ENCODE measurements at regions not wholly inside any gene's neighbourhood (a gene's known extent, or its start where the extent isn't known, plus 50 kb on each side); places are given as distances from the start of the nearest gene placed in this dataset.

DNA sequence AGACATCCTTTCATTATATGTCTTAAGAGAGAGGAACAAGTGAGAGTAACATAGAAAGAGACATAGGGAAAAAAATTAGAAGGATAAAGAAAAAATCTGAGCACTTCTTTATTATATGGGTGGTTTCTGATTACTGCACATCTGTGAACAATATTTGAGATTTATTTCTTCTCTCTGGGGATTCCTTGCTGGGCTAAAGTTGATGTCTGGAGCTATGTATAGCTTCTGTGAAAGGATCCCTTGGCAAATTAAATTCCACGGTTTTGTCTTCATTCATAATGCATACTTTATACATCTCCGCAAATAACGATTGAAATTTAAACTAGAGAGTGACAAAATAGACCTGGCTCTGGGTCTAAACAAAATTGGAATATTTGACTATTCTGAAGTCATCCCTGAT is 232.2 kb upstream of the CTBP2 start:
- Histone ChIP-seq H2AFZ (ENCODE audit: insufficient read depth, low read length, poor library complexity) (no peak overlapping the region), H3K27ac (ENCODE audit: low read depth, low read length) (no peak overlapping the region), H2AK5ac (ENCODE audit: low read length) (no peak overlapping the region), H3K36me3 (ENCODE audit: control insufficient read depth in 1 of 2, insufficient read depth in 2 of 2, low read length in 2 of 2) (no peaks in the 10 kb centered on the region), H3K4ac (ENCODE audit: low read depth, low read length) (no peak overlapping the region), H3K4me1 (ENCODE audit: control insufficient read depth in 1 of 2, insufficient read depth in 2 of 2, low read length in 2 of 2) (no peaks in the 10 kb centered on the region), H3K23ac (ENCODE audit: low read length) (no peak overlapping the region), H4K8ac (ENCODE audit: low read depth, low read length) (no peak overlapping the region), H3K9ac (ENCODE audit: low read length) (no peak overlapping the region), H3K18ac (ENCODE audit: low read length) (no peak overlapping the region), H3K79me1 (ENCODE audit: low read length) (no peaks in the 10 kb centered on the region), H2BK5ac (ENCODE audit: low read depth, low read length, poor library complexity) (no peak overlapping the region), H3K4me2 (ENCODE audit: low read length) (no peak overlapping the region), H3K27me3 (ENCODE audit: insufficient read depth, low read length) (no peaks in the 10 kb centered on the region), H3K9me3 (ENCODE audit: insufficient read depth, low read depth, low read length) (no peaks in the 10 kb centered on the region), H2BK120ac (ENCODE audit: insufficient read depth, low read length, poor library complexity) (no peak overlapping the region), H3K4me3 (ENCODE audit: low read depth, low read length) (no peak overlapping the region), H3K79me2 (ENCODE audit: control insufficient read depth, insufficient read depth, low read length, poor library complexity) (no peaks in the 10 kb centered on the region), H3K14ac (ENCODE audit: low read length) (no peak overlapping the region), H4K12ac (ENCODE audit: low read depth, low read length) (no peak overlapping the region), H2BK12ac (ENCODE audit: low read length) (no peak overlapping the region), H4K91ac (ENCODE audit: low read depth, low read length) (no peak overlapping the region)
- no peak for DNase-seq
- no CpG with 5 or more reads among the region's 3 CpGs for WGBS (ENCODE audit: extremely low coverage, insufficient coverage, insufficient read length)

DNA sequence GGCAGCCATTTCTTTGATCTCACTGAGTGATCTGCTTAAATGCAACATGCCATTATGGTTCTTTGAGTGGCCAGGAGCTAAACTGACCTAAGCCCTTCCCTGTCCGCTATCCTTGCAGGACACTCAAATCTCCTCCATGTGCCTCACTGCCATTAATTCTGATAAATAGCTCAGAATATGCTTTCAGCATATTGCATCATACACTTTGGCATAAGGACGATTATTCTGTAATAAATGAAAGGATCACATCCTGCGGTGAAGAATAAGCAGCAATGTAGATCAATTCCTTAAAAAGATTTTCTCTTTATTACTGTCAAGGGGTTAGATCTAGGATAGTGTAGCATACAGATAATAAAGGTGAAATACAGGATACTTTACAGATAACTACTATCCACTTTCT is 231.8 kb upstream of the CTBP2 start:
- H3K23ac ChIP-seq (ENCODE audit: low read length), result no peak overlapping the region
- no peaks in the 10 kb centered on the region for H3K36me3 ChIP-seq (ENCODE audit: control insufficient read depth in 1 of 2, insufficient read depth in 2 of 2, low read length in 2 of 2)
- no peak overlapping the region for H3K18ac ChIP-seq (ENCODE audit: low read length)
- no peak overlapping the region for H3K4me3 ChIP-seq (ENCODE audit: low read depth, low read length)
- no peak overlapping the region for H2AFZ ChIP-seq (ENCODE audit: insufficient read depth, low read length, poor library complexity)
- no peak overlapping the region for H3K14ac ChIP-seq (ENCODE audit: low read length)
- H2BK12ac ChIP-seq (ENCODE audit: low read length), result no peak overlapping the region
- no peak for DNase-seq
- H3K4ac ChIP-seq (ENCODE audit: low read depth, low read length), result no peak overlapping the region
- H2BK5ac ChIP-seq (ENCODE audit: low read depth, low read length, poor library complexity), result no peak overlapping the region
- no peak overlapping the region for H2AK5ac ChIP-seq (ENCODE audit: low read length)
- no peaks in the 10 kb centered on the region for H3K79me2 ChIP-seq (ENCODE audit: control insufficient read depth, insufficient read depth, low read length, poor library complexity)
- WGBS (ENCODE audit: extremely low coverage, insufficient coverage, insufficient read length), result no CpG with 5 or more reads among the region's 3 CpGs
- H3K9ac ChIP-seq (ENCODE audit: low read length), result no peak overlapping the region
- no peak overlapping the region for H4K91ac ChIP-seq (ENCODE audit: low read depth, low read length)
- no peak overlapping the region for H4K12ac ChIP-seq (ENCODE audit: low read depth, low read length)
- H3K79me1 ChIP-seq (ENCODE audit: low read length), result no peaks in the 10 kb centered on the region
- no peak overlapping the region for H3K27ac ChIP-seq (ENCODE audit: low read depth, low read length)
- H3K4me2 ChIP-seq (ENCODE audit: low read length), result no peak overlapping the region
- H3K27me3 ChIP-seq (ENCODE audit: insufficient read depth, low read length), result no peaks in the 10 kb centered on the region
- no peak overlapping the region for H2BK120ac ChIP-seq (ENCODE audit: insufficient read depth, low read length, poor library complexity)
- no peaks in the 10 kb centered on the region for H3K9me3 ChIP-seq (ENCODE audit: insufficient read depth, low read depth, low read length)
- no peaks in the 10 kb centered on the region for H3K4me1 ChIP-seq (ENCODE audit: control insufficient read depth in 1 of 2, insufficient read depth in 2 of 2, low read length in 2 of 2)
- no peak overlapping the region for H4K8ac ChIP-seq (ENCODE audit: low read depth, low read length)

DNA sequence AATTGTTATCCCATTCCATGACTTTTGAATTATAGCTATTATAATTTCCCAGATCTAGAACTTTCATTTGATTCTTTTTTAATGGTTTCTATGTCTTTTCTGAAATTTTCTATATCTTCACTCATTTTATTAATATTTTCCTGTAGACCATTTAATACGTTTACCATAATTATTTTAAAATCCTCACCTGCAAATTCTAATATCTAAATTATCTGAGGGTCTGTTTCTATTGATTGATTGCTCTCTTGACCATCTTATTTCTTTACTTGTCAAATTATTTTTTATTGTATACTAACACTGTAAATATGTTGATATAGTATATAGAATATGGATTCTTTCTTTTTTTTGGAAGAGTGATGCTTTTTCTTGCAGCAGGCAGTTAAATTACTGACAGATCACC is 229.3 kb upstream of the CTBP2 start:
- H3K18ac ChIP-seq (ENCODE audit: low read length), result no peak overlapping the region
- no peaks in the 10 kb centered on the region for H3K4me1 ChIP-seq (ENCODE audit: control insufficient read depth in 1 of 2, insufficient read depth in 2 of 2, low read length in 2 of 2)
- H2BK5ac ChIP-seq (ENCODE audit: low read depth, low read length, poor library complexity), result no peak overlapping the region
- WGBS (ENCODE audit: extremely low coverage, insufficient coverage, insufficient read length), result 100% methylated on average over 1 of the region's 1 CpG
- H2AFZ ChIP-seq (ENCODE audit: insufficient read depth, low read length, poor library complexity), result no peak overlapping the region
- H4K8ac ChIP-seq (ENCODE audit: low read depth, low read length), result no peak overlapping the region
- no peak overlapping the region for H2BK12ac ChIP-seq (ENCODE audit: low read length)
- H4K12ac ChIP-seq (ENCODE audit: low read depth, low read length), result no peak overlapping the region
- H2AK5ac ChIP-seq (ENCODE audit: low read length), result no peak overlapping the region
- no peak overlapping the region for H3K14ac ChIP-seq (ENCODE audit: low read length)
- no peak overlapping the region for H3K4ac ChIP-seq (ENCODE audit: low read depth, low read length)
- no peak overlapping the region for H4K91ac ChIP-seq (ENCODE audit: low read depth, low read length)
- no peak overlapping the region for H3K9ac ChIP-seq (ENCODE audit: low read length)
- no peaks in the 10 kb centered on the region for H3K27me3 ChIP-seq (ENCODE audit: insufficient read depth, low read length)
- no peaks in the 10 kb centered on the region for H3K79me2 ChIP-seq (ENCODE audit: control insufficient read depth, insufficient read depth, low read length, poor library complexity)
- H3K4me2 ChIP-seq (ENCODE audit: low read length), result no peak overlapping the region
- H3K23ac ChIP-seq (ENCODE audit: low read length), result no peak overlapping the region
- no peak overlapping the region for H2BK120ac ChIP-seq (ENCODE audit: insufficient read depth, low read length, poor library complexity)
- no peak overlapping the region for H3K27ac ChIP-seq (ENCODE audit: low read depth, low read length)
- H3K9me3 ChIP-seq (ENCODE audit: insufficient read depth, low read depth, low read length), result no peaks in the 10 kb centered on the region
- H3K36me3 ChIP-seq (ENCODE audit: control insufficient read depth in 1 of 2, insufficient read depth in 2 of 2, low read length in 2 of 2), result no peaks in the 10 kb centered on the region
- no peak overlapping the region for H3K4me3 ChIP-seq (ENCODE audit: low read depth, low read length)
- H3K79me1 ChIP-seq (ENCODE audit: low read length), result no peaks in the 10 kb centered on the region
- DNase-seq, result no peak

DNA sequence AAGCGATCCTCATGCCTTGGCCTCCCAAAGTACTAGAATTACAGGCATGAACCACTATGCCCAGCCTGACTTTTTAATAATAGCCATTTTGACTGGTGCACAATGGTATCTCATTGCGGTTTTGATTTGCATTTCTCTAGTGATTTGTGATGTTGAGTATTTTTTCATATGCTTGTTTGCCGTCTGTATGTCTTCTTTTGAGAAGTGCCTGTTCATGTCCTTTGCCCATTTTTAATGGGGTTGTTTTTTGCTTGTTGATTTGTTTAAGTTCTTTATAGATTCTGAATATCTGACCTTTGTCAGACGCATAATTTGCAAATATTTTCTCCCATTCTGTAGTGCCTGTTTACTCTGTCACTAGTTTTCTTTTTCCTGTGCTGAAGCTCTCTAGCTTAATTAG is 219.2 kb upstream of the CTBP2 start:
- DNase-seq, result no peak
- no peak overlapping the region for H3K14ac ChIP-seq (ENCODE audit: low read length)
- H3K27me3 ChIP-seq (ENCODE audit: insufficient read depth, low read length), result no peaks in the 10 kb centered on the region
- H3K9me3 ChIP-seq (ENCODE audit: insufficient read depth, low read depth, low read length), result peaks cover 1% of the 10 kb centered on the region
- no peak overlapping the region for H2AK5ac ChIP-seq (ENCODE audit: low read length)
- no peak overlapping the region for H3K9ac ChIP-seq (ENCODE audit: low read length)
- H4K12ac ChIP-seq (ENCODE audit: low read depth, low read length), result no peak overlapping the region
- no peak overlapping the region for H4K91ac ChIP-seq (ENCODE audit: low read depth, low read length)
- H3K27ac ChIP-seq (ENCODE audit: low read depth, low read length), result no peak overlapping the region
- no CpG with 5 or more reads among the region's 4 CpGs for WGBS (ENCODE audit: extremely low coverage, insufficient coverage, insufficient read length)
- no peaks in the 10 kb centered on the region for H3K4me1 ChIP-seq (ENCODE audit: control insufficient read depth in 1 of 2, insufficient read depth in 2 of 2, low read length in 2 of 2)
- H3K4ac ChIP-seq (ENCODE audit: low read depth, low read length), result no peak overlapping the region
- H3K4me3 ChIP-seq (ENCODE audit: low read depth, low read length), result no peak overlapping the region
- no peak overlapping the region for H2BK12ac ChIP-seq (ENCODE audit: low read length)
- no peaks in the 10 kb centered on the region for H3K79me2 ChIP-seq (ENCODE audit: control insufficient read depth, insufficient read depth, low read length, poor library complexity)
- no peak overlapping the region for H3K18ac ChIP-seq (ENCODE audit: low read length)
- H3K79me1 ChIP-seq (ENCODE audit: low read length), result no peaks in the 10 kb centered on the region
- no peaks in the 10 kb centered on the region for H3K36me3 ChIP-seq (ENCODE audit: control insufficient read depth in 1 of 2, insufficient read depth in 2 of 2, low read length in 2 of 2)
- no peak overlapping the region for H2BK120ac ChIP-seq (ENCODE audit: insufficient read depth, low read length, poor library complexity)
- H3K4me2 ChIP-seq (ENCODE audit: low read length), result no peak overlapping the region
- H2BK5ac ChIP-seq (ENCODE audit: low read depth, low read length, poor library complexity), result no peak overlapping the region
- H4K8ac ChIP-seq (ENCODE audit: low read depth, low read length), result no peak overlapping the region
- H3K23ac ChIP-seq (ENCODE audit: low read length), result no peak overlapping the region
- H2AFZ ChIP-seq (ENCODE audit: insufficient read depth, low read length, poor library complexity), result no peak overlapping the region

DNA sequence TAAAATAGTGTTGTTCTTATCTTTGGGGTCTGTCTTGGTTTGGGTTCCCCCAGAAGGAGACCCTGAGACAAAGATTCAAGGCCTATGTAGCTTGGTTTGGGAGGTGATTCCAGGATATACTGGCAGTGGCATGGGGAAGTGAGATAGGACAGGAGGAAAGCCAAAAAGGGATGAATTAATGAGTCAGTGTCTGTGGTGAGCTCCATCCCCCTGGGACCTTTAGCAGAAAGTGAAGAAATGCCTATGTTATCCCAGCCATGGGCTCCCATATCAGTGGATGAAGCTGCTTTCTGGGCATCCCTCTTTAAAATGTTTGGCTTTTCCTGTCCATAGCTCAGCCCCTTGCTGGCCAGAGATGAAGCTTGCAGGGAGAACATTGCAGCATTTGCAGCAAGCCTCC is 217.0 kb upstream of the CTBP2 start:
- no peak overlapping the region for H3K9ac ChIP-seq (ENCODE audit: low read length)
- H2AK5ac ChIP-seq (ENCODE audit: low read length), result no peak overlapping the region
- no peak overlapping the region for H2BK5ac ChIP-seq (ENCODE audit: low read depth, low read length, poor library complexity)
- no peaks in the 10 kb centered on the region for H3K27me3 ChIP-seq (ENCODE audit: insufficient read depth, low read length)
- peaks cover 1% of the 10 kb centered on the region for H3K9me3 ChIP-seq (ENCODE audit: insufficient read depth, low read depth, low read length)
- no peak overlapping the region for H3K18ac ChIP-seq (ENCODE audit: low read length)
- H3K23ac ChIP-seq (ENCODE audit: low read length), result no peak overlapping the region
- H4K8ac ChIP-seq (ENCODE audit: low read depth, low read length), result no peak overlapping the region
- H3K14ac ChIP-seq (ENCODE audit: low read length), result no peak overlapping the region
- no peak overlapping the region for H4K12ac ChIP-seq (ENCODE audit: low read depth, low read length)
- no peak for DNase-seq
- H3K79me1 ChIP-seq (ENCODE audit: low read length), result no peaks in the 10 kb centered on the region
- H3K4ac ChIP-seq (ENCODE audit: low read depth, low read length), result no peak overlapping the region
- H2AFZ ChIP-seq (ENCODE audit: insufficient read depth, low read length, poor library complexity), result no peak overlapping the region
- H4K91ac ChIP-seq (ENCODE audit: low read depth, low read length), result no peak overlapping the region
- no peak overlapping the region for H3K4me3 ChIP-seq (ENCODE audit: low read depth, low read length)
- no peak overlapping the region for H3K27ac ChIP-seq (ENCODE audit: low read depth, low read length)
- no peaks in the 10 kb centered on the region for H3K36me3 ChIP-seq (ENCODE audit: control insufficient read depth in 1 of 2, insufficient read depth in 2 of 2, low read length in 2 of 2)
- H2BK12ac ChIP-seq (ENCODE audit: low read length), result no peak overlapping the region
- no peak overlapping the region for H3K4me2 ChIP-seq (ENCODE audit: low read length)
- no peaks in the 10 kb centered on the region for H3K4me1 ChIP-seq (ENCODE audit: control insufficient read depth in 1 of 2, insufficient read depth in 2 of 2, low read length in 2 of 2)
- no peaks in the 10 kb centered on the region for H3K79me2 ChIP-seq (ENCODE audit: control insufficient read depth, insufficient read depth, low read length, poor library complexity)
- H2BK120ac ChIP-seq (ENCODE audit: insufficient read depth, low read length, poor library complexity), result no peak overlapping the region
